AG09319 (cell line): ENCODE measurements at regions not wholly inside any gene's neighbourhood (a gene's known extent, or its start where the extent isn't known, plus 50 kb on each side); places are given as distances from the start of the nearest gene placed in this dataset.
"Not testable (repeated sequence)": the region's sequence is repeated elsewhere in the genome, so short reads cannot be mapped to it uniquely, and the experiment has no call there.

Source experiments
- DNase-seq: peaks from one replicate; pipeline ENCODE4 v3.0.0-alpha.2; 2010; ENCODE audit warnings: low read depth; ENCODE audit errors: extremely low read depth
- CTCF ChIP-seq: IDR thresholded peaks from 2 replicates; pipeline ENCODE4 v1.5.1; 2011; ENCODE audit warnings: low read depth, mild to moderate bottlenecking, inconsistent platforms, low read length, moderate library complexity

DNA sequence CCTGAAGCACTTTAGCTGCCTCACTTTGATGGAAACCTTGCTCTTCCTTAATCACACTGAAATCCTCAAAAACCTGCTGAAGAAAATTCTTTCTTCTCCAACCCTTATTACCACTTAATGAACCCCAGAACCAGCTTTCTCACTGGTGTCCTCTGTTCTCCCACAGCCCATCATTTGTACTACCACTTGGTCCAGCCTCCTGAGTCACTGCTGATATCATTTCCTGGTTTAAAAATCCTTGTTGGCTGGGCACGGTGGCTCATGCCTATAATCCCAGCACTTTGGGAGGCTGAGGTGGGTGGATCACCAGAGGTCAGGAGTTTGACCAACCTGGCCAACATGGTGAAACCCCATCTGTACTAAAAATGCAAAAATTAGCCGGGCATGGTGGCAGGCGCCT is 418.6 kb upstream of the KCNMB2 start:
- no peak for DNase-seq

GRCh38 chr3:178119608-178120295 is 416.5 kb upstream of the KCNMB2 start:
- DNase-seq, result not testable (repeated sequence)

More for the DNA sequence above, 418.6 kb upstream of the KCNMB2 start:
- TF ChIP-seq CTCF, result no peak

GRCh38 chr3:178120367-178120766 is 415.9 kb upstream of the KCNMB2 start:
- TF ChIP-seq CTCF, result no peak
- no peak for DNase-seq

DNA sequence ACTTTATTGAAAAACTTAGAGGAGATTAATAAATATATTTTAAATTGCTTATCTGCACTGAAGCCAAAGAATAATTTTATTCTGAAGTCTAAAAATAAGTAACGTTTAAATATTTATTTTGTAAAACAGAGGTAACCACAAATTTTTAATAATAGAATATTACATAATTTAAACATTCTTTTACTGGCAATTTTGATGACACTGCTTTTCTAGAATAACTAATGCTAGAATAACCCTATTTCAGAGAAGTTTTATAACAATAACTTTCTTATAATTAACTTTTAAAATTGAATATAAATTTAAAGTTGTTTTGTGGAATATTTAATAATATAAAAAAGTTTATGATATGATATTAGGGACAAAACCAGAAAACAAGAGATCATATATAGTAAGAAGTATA is 409.6 kb upstream of the KCNMB2 start:
- TF ChIP-seq CTCF, result no peak
- no peak for DNase-seq

GRCh38 chr3:178127221-178127620 is 409.0 kb upstream of the KCNMB2 start:
- no peak for DNase-seq
- TF ChIP-seq CTCF, result no peak

- DNase-seq, result no peak
- no peak for TF ChIP-seq CTCF
Observed at GRCh38 chr3:178129109-178129508, 407.1 kb upstream of the KCNMB2 start.

GRCh38 chr3:178131801-178132200 is 404.4 kb upstream of the KCNMB2 start:
- no peak for DNase-seq
- no peak for TF ChIP-seq CTCF

DNA sequence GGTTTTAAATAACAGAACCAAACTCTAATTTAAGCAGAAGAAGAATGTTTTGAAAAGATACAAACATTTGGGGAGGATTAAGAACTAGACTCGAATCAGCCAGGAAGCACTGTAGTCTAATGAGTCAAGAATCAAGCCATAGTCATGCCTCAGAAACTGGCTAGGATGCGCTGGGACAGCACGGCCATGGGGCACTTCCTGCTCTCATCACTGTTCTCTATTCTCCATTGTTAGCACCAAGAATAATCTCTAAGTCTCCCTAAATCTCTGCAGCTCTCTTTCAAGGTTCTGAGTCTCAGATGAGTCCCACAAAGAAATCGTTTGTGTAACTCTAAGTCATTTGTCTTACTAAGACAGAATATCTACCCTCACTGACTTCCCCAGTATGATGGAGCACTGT is 399.0 kb upstream of the KCNMB2 start:
- DNase-seq, result no peak
- TF ChIP-seq CTCF, result no peak
